ENCODE measurements at regions not wholly inside any gene's neighbourhood (a gene's known extent, or its start where the extent isn't known, plus 50 kb on each side); places are given as distances from the start of the nearest gene placed in this dataset.

- no peak for DNase-seq
Measured at GRCh38 chr21:39124681-39125251, 58.5 kb downstream of the PSMG1 start.

GRCh38 chr21:39123375-39123774 is 59.9 kb downstream of the PSMG1 start:
- no peak for DNase-seq

GRCh38 chr21:39121600-39122355 is 61.5 kb downstream of the PSMG1 start:
- no peak for DNase-seq

GRCh38 chr21:39120876-39121599 is 62.2 kb downstream of the PSMG1 start:
- DNase-seq = no peak

- DNase-seq = no peak
Measured at GRCh38 chr21:39119891-39120290, 63.4 kb downstream of the PSMG1 start.

- no peak for DNase-seq
Measured at GRCh38 chr21:39118604-39119215, 64.5 kb downstream of the PSMG1 start.

- no peak for DNase-seq
Measured at GRCh38 chr21:39118061-39118460, 65.2 kb downstream of the PSMG1 start.

- DNase-seq = no peak
Measured at GRCh38 chr21:39117440-39117970, 65.7 kb downstream of the PSMG1 start.

GRCh38 chr21:39116761-39117439 is 66.4 kb downstream of the PSMG1 start:
- no peak for DNase-seq

- no peak for DNase-seq
Measured at GRCh38 chr21:39115576-39116235, 67.5 kb downstream of the PSMG1 start.

- DNase-seq = no peak
Measured at GRCh38 chr21:39114871-39115575, 68.2 kb downstream of the PSMG1 start.

- DNase-seq = no peak
Measured at GRCh38 chr21:39111931-39112550, 71.2 kb downstream of the PSMG1 start.

- DNase-seq = no peak
Measured at GRCh38 chr21:39110431-39110830, 72.8 kb downstream of the PSMG1 start.

GRCh38 chr21:39109596-39110210 is 73.5 kb downstream of the PSMG1 start:
- DNase-seq = no peak

GRCh38 chr21:39109163-39109530 is 74.1 kb downstream of the PSMG1 start:
- no peak for DNase-seq

GRCh38 chr21:39108291-39109162 is 74.7 kb downstream of the PSMG1 start:
- DNase-seq = no peak

- no peak for DNase-seq
Measured at GRCh38 chr21:39107739-39108138, 75.5 kb downstream of the PSMG1 start.

GRCh38 chr21:39106881-39107462 is 76.3 kb downstream of the PSMG1 start:
- no peak for DNase-seq

- DNase-seq = no peak
Measured at GRCh38 chr21:39105836-39106235, 77.4 kb downstream of the PSMG1 start.

Measured in activated CD8-positive, alpha-beta memory T cell treated with anti-CD3 and anti-CD28 coated beads, Interleukin-2, amount 50 U/mL, for 48 hours (primary cell).